PC-9 (cell line): ENCODE measurements at regions not wholly inside any gene's neighbourhood (a gene's known extent, or its start where the extent isn't known, plus 50 kb on each side); places are given as distances from the start of the nearest gene placed in this dataset.

Source experiments
- BruUV-seq: library from RNA; stranded (reverse); fragments of 400-500 nt; replicated peaks from 2 replicates; lab custom pipeline; 2021; lab: Mats Ljungman, UMichigan
- CTCF ChIA-PET: fragments of 300-600 bp; sonication (Branson Sonifier 250); formaldehyde crosslinking; loops from one replicate; lab custom pipeline; 2022; ENCODE audit warnings: antibody characterized with exemption; lab: Charles Lee
- POLR2A ChIA-PET: fragments of 300-600 bp; sonication (Branson Sonifier 250); formaldehyde crosslinking; loops from one replicate; lab custom pipeline; 2022; ENCODE audit warnings: antibody characterized with exemption; ENCODE audit not compliant: unreplicated experiment; lab: Charles Lee
- DNase-seq, 2 experiments: peaks; one replicate each; pipeline versions ENCODE4 v3.0.0 to v3.0.0-alpha.2; 2015 to 2022; ENCODE audit warnings: mixed read lengths in 1 of 2
- H2AFZ ChIP-seq: fragments of 200-600 bp; sonication (generic); 2 replicates; pipeline ENCODE4 v1.8.1; 2017; ENCODE audit warnings: antibody characterized with exemption
- H3F3A ChIP-seq: fragments of 200-600 bp; sonication (generic); 2 replicates; pipeline ENCODE4 v1.8.1; 2017; ENCODE audit warnings: antibody characterized with exemption, mild to moderate bottlenecking, low read depth; ENCODE audit not compliant: insufficient read depth
- H3K27ac ChIP-seq: fragments of 200-600 bp; sonication (generic); 2 replicates; pipeline ENCODE4 v1.6.1; 2016; ENCODE audit warnings: mixed run types
- H3K27me3 ChIP-seq: fragments of 200-600 bp; sonication (generic); 2 replicates; pipeline ENCODE4 v1.6.1; 2016; ENCODE audit warnings: low read depth, mixed run types; ENCODE audit not compliant: insufficient read depth
- H3K36me3 ChIP-seq: fragments of 200-600 bp; sonication (generic); 2 replicates; pipeline ENCODE4 v1.6.1; 2016; ENCODE audit warnings: low read depth, mixed run types
- H3K4me1 ChIP-seq: fragments of 200-600 bp; sonication (generic); replicated peaks from 2 replicates; pipeline ENCODE4 v1.6.1; 2016; ENCODE audit warnings: mixed run types; ENCODE audit not compliant: insufficient read depth
- H3K4me2 ChIP-seq: fragments of 200-600 bp; sonication (generic); 2 replicates; pipeline ENCODE4 v1.6.1; 2017; ENCODE audit warnings: mixed run types
- H3K4me3 ChIP-seq: fragments of 200-600 bp; sonication (generic); 2 replicates; pipeline ENCODE4 v1.6.1; 2016; ENCODE audit warnings: mixed run types
- H3K79me2 ChIP-seq: fragments of 200-600 bp; sonication (generic); 2 replicates; pipeline ENCODE4 v1.6.1; 2017; ENCODE audit warnings: low read depth, mixed run types
- H3K9me2 ChIP-seq: fragments of 200-600 bp; sonication (generic); 2 replicates; pipeline ENCODE4 v1.8.1; 2017; ENCODE audit warnings: mild to moderate bottlenecking; ENCODE audit not compliant: insufficient read depth
- H3K9me3 ChIP-seq: fragments of 200-600 bp; sonication (generic); 2 replicates; pipeline ENCODE4 v1.8.1; 2016; ENCODE audit warnings: low read depth; ENCODE audit not compliant: insufficient read depth
- H4K20me1 ChIP-seq: fragments of 200-600 bp; sonication (generic); 2 replicates; pipeline ENCODE4 v1.8.1; 2017; ENCODE audit not compliant: insufficient read depth
- CTCF ChIP-seq: fragments of 200-600 bp; sonication (generic); conservative IDR thresholded peaks from 2 replicates; pipeline ENCODE4 v1.6.1; 2017; ENCODE audit warnings: mixed run types, antibody characterized with exemption, mild to moderate bottlenecking, moderate library complexity
- EZH2 ChIP-seq: fragments of 200-600 bp; sonication (generic); IDR thresholded peaks from 2 replicates; pipeline ENCODE4 v1.8.0; 2017; ENCODE audit warnings: antibody characterized with exemption, low read depth
- intact Hi-C: fragments of 100-400 bp; cut with micrococcal nuclease; formaldehyde crosslinking; loops from one replicate; pipeline ENCODE4 v1.10.0; 2022; ENCODE audit not compliant: unreplicated experiment

GRCh38 chr15:25090073-25090733 is 135.4 kb downstream of the SNRPN start:
- Histone ChIP-seq H2AFZ (no peak overlapping the region), H3K27me3 (no peaks in the 10 kb centered on the region), H3F3A (no peaks in the 10 kb centered on the region), H4K20me1 (no peaks in the 10 kb centered on the region), H3K36me3 (no peaks in the 10 kb centered on the region), H3K9me2 (no peaks in the 10 kb centered on the region), H3K4me1 (no peaks in the 10 kb centered on the region), H3K27ac (no peak overlapping the region), H3K4me3 (no peak overlapping the region), H3K9me3 (no peaks in the 10 kb centered on the region), H3K79me2 (no peaks in the 10 kb centered on the region), H3K4me2 (no peak overlapping the region)
- POLR2A ChIA-PET, result no interaction called here
- DNase-seq, result no peak
- intact Hi-C loops, result no loop called here
- no peak for TF ChIP-seq EZH2
- no peak for TF ChIP-seq CTCF
- CTCF ChIA-PET, result no interaction called here
- BruUV-seq, result no TSS peak

DNA sequence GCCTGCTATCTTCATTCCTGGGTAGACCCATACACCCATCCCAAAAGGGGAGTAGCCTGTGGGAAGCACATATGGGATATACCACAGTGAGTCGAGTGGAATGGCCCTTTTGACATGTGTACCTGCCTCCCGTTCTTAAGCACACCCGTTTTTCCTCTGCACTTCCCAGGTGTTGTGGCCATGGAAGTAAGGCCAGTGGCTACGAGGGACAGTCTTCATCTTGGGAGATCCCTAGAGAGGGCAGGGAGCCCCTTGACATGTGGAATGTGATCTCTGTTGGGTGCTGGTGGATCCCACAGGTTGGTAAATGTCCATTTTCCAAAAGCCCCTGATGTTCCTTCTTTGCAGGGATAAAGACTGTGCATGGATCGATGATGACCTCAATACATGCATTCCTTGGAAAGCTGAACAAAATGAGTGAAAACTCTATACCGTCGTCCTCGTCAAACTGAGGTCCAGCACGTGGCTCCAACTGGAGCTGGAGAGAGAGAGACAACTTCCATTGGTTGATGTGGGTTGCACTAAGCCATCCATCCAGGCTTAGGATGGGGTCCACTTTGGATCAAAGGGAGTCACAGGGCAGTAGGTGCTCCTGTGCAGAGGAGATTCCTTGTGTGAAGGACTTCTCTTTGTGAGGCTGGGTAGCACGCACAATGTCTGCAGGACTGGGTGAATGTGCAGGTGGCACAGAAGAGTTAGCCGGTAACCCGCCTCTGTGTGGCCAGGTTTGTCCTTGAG is 136.8 kb downstream of the SNRPN start:
- Histone ChIP-seq H2AFZ (no peak overlapping the region), H3K4me2 (no peak overlapping the region), H3K27ac (no peak overlapping the region), H4K20me1 (no peaks in the 10 kb centered on the region), H3F3A (no peaks in the 10 kb centered on the region), H3K27me3 (no peaks in the 10 kb centered on the region), H3K9me3 (no peaks in the 10 kb centered on the region), H3K36me3 (no peaks in the 10 kb centered on the region), H3K4me3 (no peak overlapping the region), H3K79me2 (no peaks in the 10 kb centered on the region), H3K4me1 (no peaks in the 10 kb centered on the region), H3K9me2 (no peaks in the 10 kb centered on the region)
- ChIA-PET CTCF (no interaction called here), POLR2A (no interaction called here)
- intact Hi-C loops, result no loop called here
- TF ChIP-seq CTCF (no peak), EZH2 (no peak)
- no peak for DNase-seq
- no TSS peak for BruUV-seq

- Histone ChIP-seq H3K79me2 (no peaks in the 10 kb centered on the region), H3K27me3 (no peaks in the 10 kb centered on the region), H3K4me1 (no peaks in the 10 kb centered on the region), H3K36me3 (no peaks in the 10 kb centered on the region), H2AFZ (no peak overlapping the region), H3K4me3 (no peak overlapping the region), H3K27ac (no peak overlapping the region), H3F3A (no peaks in the 10 kb centered on the region), H3K9me3 (no peaks in the 10 kb centered on the region), H3K9me2 (no peaks in the 10 kb centered on the region), H4K20me1 (no peaks in the 10 kb centered on the region), H3K4me2 (no peak overlapping the region)
- BruUV-seq, result no TSS peak
- DNase-seq, result no peak
- intact Hi-C loops, result no loop called here
- TF ChIP-seq CTCF (no peak), EZH2 (no peak)
- ChIA-PET CTCF (no interaction called here), POLR2A (no interaction called here)
Measured at GRCh38 chr15:25092661-25093060, 137.9 kb downstream of the SNRPN start.
